ENCODE measurements at regions not wholly inside any gene's neighbourhood (a gene's known extent, or its start where the extent isn't known, plus 50 kb on each side); places are given as distances from the start of the nearest gene placed in this dataset.
A peak's percentile ranks its signal among the peaks of the same experiment; 100 is the strongest.
"Not testable (repeated sequence)": the region's sequence is repeated elsewhere in the genome, so short reads cannot be mapped to it uniquely, and the experiment has no call there.

- Histone ChIP-seq H3K4me3 (ENCODE audit: low read depth, low read length) (no peak overlapping the region), H3K27me3 (ENCODE audit: control insufficient read depth, insufficient read depth, low read length) (no peaks in the 10 kb centered on the region), H3K36me3 (ENCODE audit: control insufficient read depth, insufficient read depth, low read length) (no peaks in the 10 kb centered on the region), H3K4me1 (ENCODE audit: control insufficient read depth, insufficient read depth, low read length) (peaks cover 2% of the 10 kb centered on the region), H3K9me3 (ENCODE audit: control insufficient read depth, insufficient read depth, low read length) (peaks cover 6% of the 10 kb centered on the region), H3K9ac (ENCODE audit: low read depth, low read length) (no peak overlapping the region)
These were observed 1148.7 kb upstream of the TMEM132C start for GRCh38 chr12:127118251-127118650.

GRCh38 chr12:127119600-127120140, 1147.3 kb upstream of the TMEM132C start:
- Histone ChIP-seq H3K27me3 (ENCODE audit: control insufficient read depth, insufficient read depth, low read length) (no peaks in the 10 kb centered on the region), H3K36me3 (ENCODE audit: control insufficient read depth, insufficient read depth, low read length) (no peaks in the 10 kb centered on the region), H3K9me3 (ENCODE audit: control insufficient read depth, insufficient read depth, low read length) (peaks cover 6% of the 10 kb centered on the region), H3K9ac (ENCODE audit: low read depth, low read length) (no peak overlapping the region), H3K4me3 (ENCODE audit: low read depth, low read length) (no peak overlapping the region), H3K4me1 (ENCODE audit: control insufficient read depth, insufficient read depth, low read length) (no peaks in the 10 kb centered on the region)

GRCh38 chr12:127120851-127121250, 1146.1 kb upstream of the TMEM132C start:
- Histone ChIP-seq H3K9me3 (ENCODE audit: control insufficient read depth, insufficient read depth, low read length) (peaks cover 6% of the 10 kb centered on the region), H3K9ac (ENCODE audit: low read depth, low read length) (no peak overlapping the region), H3K36me3 (ENCODE audit: control insufficient read depth, insufficient read depth, low read length) (no peaks in the 10 kb centered on the region), H3K4me3 (ENCODE audit: low read depth, low read length) (no peak overlapping the region), H3K4me1 (ENCODE audit: control insufficient read depth, insufficient read depth, low read length) (no peaks in the 10 kb centered on the region), H3K27me3 (ENCODE audit: control insufficient read depth, insufficient read depth, low read length) (no peaks in the 10 kb centered on the region)

- Histone ChIP-seq H3K4me3 (ENCODE audit: low read depth, low read length) (no peak overlapping the region), H3K9me3 (ENCODE audit: control insufficient read depth, insufficient read depth, low read length) (peaks cover 6% of the 10 kb centered on the region), H3K36me3 (ENCODE audit: control insufficient read depth, insufficient read depth, low read length) (no peaks in the 10 kb centered on the region), H3K27me3 (ENCODE audit: control insufficient read depth, insufficient read depth, low read length) (no peaks in the 10 kb centered on the region), H3K4me1 (ENCODE audit: control insufficient read depth, insufficient read depth, low read length) (no peaks in the 10 kb centered on the region), H3K9ac (ENCODE audit: low read depth, low read length) (no peak overlapping the region)
These were observed 1145.4 kb upstream of the TMEM132C start for GRCh38 chr12:127121494-127122084.

GRCh38 chr12:127125607-127126259, 1141.2 kb upstream of the TMEM132C start:
- peaks cover 2% of the 10 kb centered on the region for H3K9me3 ChIP-seq (ENCODE audit: control insufficient read depth, insufficient read depth, low read length)
- H3K4me3 ChIP-seq (ENCODE audit: low read depth, low read length) = no peak overlapping the region
- no peak overlapping the region for H3K9ac ChIP-seq (ENCODE audit: low read depth, low read length)

GRCh38 chr12:127126260-127126628, 1140.7 kb upstream of the TMEM132C start:
- H3K36me3 ChIP-seq (ENCODE audit: control insufficient read depth, insufficient read depth, low read length) = no peaks in the 10 kb centered on the region
- H3K9me3 ChIP-seq (ENCODE audit: control insufficient read depth, insufficient read depth, low read length) = peaks cover 2% of the 10 kb centered on the region
- no peak overlapping the region for H3K9ac ChIP-seq (ENCODE audit: low read depth, low read length)
- H3K27me3 ChIP-seq (ENCODE audit: control insufficient read depth, insufficient read depth, low read length) = no peaks in the 10 kb centered on the region
- no peaks in the 10 kb centered on the region for H3K4me1 ChIP-seq (ENCODE audit: control insufficient read depth, insufficient read depth, low read length)
- H3K4me3 ChIP-seq (ENCODE audit: low read depth, low read length) = no peak overlapping the region

More at GRCh38 chr12:127125607-127126259, 1141.2 kb upstream of the TMEM132C start:
- H3K4me1 ChIP-seq (ENCODE audit: control insufficient read depth, insufficient read depth, low read length) = no peaks in the 10 kb centered on the region
- H3K36me3 ChIP-seq (ENCODE audit: control insufficient read depth, insufficient read depth, low read length) = no peaks in the 10 kb centered on the region
- H3K27me3 ChIP-seq (ENCODE audit: control insufficient read depth, insufficient read depth, low read length) = no peaks in the 10 kb centered on the region

- Histone ChIP-seq H3K4me3 (ENCODE audit: low read depth, low read length) (no peak overlapping the region), H3K9ac (ENCODE audit: low read depth, low read length) (no peak overlapping the region), H3K36me3 (ENCODE audit: control insufficient read depth, insufficient read depth, low read length) (no peaks in the 10 kb centered on the region), H3K27me3 (ENCODE audit: control insufficient read depth, insufficient read depth, low read length) (no peaks in the 10 kb centered on the region), H3K9me3 (ENCODE audit: control insufficient read depth, insufficient read depth, low read length) (peaks cover 2% of the 10 kb centered on the region), H3K4me1 (ENCODE audit: control insufficient read depth, insufficient read depth, low read length) (no peaks in the 10 kb centered on the region)
These were observed 1139.1 kb upstream of the TMEM132C start for GRCh38 chr12:127127897-127128296.

GRCh38 chr12:127130506-127131124, 1136.4 kb upstream of the TMEM132C start:
- Histone ChIP-seq H3K27me3 (ENCODE audit: control insufficient read depth, insufficient read depth, low read length) (no peaks in the 10 kb centered on the region), H3K36me3 (ENCODE audit: control insufficient read depth, insufficient read depth, low read length) (no peaks in the 10 kb centered on the region), H3K9ac (ENCODE audit: low read depth, low read length) (no peak overlapping the region), H3K4me3 (ENCODE audit: low read depth, low read length) (no peak overlapping the region), H3K9me3 (ENCODE audit: control insufficient read depth, insufficient read depth, low read length) (peaks cover 5% of the 10 kb centered on the region), H3K4me1 (ENCODE audit: control insufficient read depth, insufficient read depth, low read length) (no peaks in the 10 kb centered on the region)

- H3K27me3 ChIP-seq (ENCODE audit: control insufficient read depth, insufficient read depth, low read length) = no peaks in the 10 kb centered on the region
- H3K4me3 ChIP-seq (ENCODE audit: low read depth, low read length) = no peak overlapping the region
- H3K9ac ChIP-seq (ENCODE audit: low read depth, low read length) = no peak overlapping the region
- H3K9me3 ChIP-seq (ENCODE audit: control insufficient read depth, insufficient read depth, low read length) = peaks cover 4% of the 10 kb centered on the region
- no peaks in the 10 kb centered on the region for H3K36me3 ChIP-seq (ENCODE audit: control insufficient read depth, insufficient read depth, low read length)
- H3K4me1 ChIP-seq (ENCODE audit: control insufficient read depth, insufficient read depth, low read length) = no peaks in the 10 kb centered on the region
These were observed 1133.2 kb upstream of the TMEM132C start for GRCh38 chr12:127133675-127134335.

GRCh38 chr12:127140864-127141484, 1126.0 kb upstream of the TMEM132C start:
- not testable (repeated sequence) for H3K4me3 ChIP-seq (ENCODE audit: low read depth, low read length); H3K27me3 ChIP-seq (ENCODE audit: control insufficient read depth, insufficient read depth, low read length); H3K9me3 ChIP-seq (ENCODE audit: control insufficient read depth, insufficient read depth, low read length); H3K36me3 ChIP-seq (ENCODE audit: control insufficient read depth, insufficient read depth, low read length); H3K4me1 ChIP-seq (ENCODE audit: control insufficient read depth, insufficient read depth, low read length); H3K9ac ChIP-seq (ENCODE audit: low read depth, low read length)

- Histone ChIP-seq H3K27me3 (ENCODE audit: control insufficient read depth, insufficient read depth, low read length) (no peaks in the 10 kb centered on the region), H3K36me3 (ENCODE audit: control insufficient read depth, insufficient read depth, low read length) (no peaks in the 10 kb centered on the region), H3K4me1 (ENCODE audit: control insufficient read depth, insufficient read depth, low read length) (no peaks in the 10 kb centered on the region), H3K9me3 (ENCODE audit: control insufficient read depth, insufficient read depth, low read length) (no peaks in the 10 kb centered on the region), H3K9ac (ENCODE audit: low read depth, low read length) (no peak overlapping the region), H3K4me3 (ENCODE audit: low read depth, low read length) (peak overlapping the region; percentile 18)
These were observed 1124.0 kb upstream of the TMEM132C start for GRCh38 chr12:127143020-127143419.
